ENCODE measurements at regions not wholly inside any gene's neighbourhood (a gene's known extent, or its start where the extent isn't known, plus 50 kb on each side); places are given as distances from the start of the nearest gene placed in this dataset.

DNA sequence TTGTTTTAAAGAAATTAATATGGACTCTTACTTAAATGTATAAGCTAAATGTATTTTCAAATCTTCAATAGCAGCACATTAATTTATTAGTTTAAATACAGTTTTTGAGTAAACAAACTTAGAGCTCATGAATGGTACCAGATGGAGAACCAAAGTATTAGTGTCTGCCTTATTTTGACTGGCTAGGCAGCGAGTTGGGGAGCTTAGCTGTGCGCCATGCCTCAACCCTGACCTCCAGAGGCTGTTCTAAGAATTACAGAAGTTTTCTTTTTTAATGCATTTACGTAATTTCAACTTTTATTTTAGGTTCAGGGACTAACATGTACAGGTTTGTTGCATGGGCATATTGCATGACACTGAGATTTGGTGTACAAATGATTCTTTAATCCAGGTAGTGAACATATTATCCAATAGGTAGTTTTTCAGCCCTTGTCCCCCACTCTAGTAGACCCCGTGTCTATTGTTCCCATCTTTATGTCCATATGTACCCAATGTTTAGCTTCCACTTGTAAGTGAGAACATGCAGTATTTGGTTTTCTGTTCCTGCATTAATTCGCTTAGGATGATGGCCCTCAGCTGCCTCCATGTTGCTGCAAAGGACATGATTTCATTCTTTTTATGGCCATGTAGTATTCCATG lies 166.8 kb downstream of the IQUB start:
- peak; percentile 63 for DNase-seq (ENCODE audit: low read depth)
- TF ChIP-seq, protein P1, sequence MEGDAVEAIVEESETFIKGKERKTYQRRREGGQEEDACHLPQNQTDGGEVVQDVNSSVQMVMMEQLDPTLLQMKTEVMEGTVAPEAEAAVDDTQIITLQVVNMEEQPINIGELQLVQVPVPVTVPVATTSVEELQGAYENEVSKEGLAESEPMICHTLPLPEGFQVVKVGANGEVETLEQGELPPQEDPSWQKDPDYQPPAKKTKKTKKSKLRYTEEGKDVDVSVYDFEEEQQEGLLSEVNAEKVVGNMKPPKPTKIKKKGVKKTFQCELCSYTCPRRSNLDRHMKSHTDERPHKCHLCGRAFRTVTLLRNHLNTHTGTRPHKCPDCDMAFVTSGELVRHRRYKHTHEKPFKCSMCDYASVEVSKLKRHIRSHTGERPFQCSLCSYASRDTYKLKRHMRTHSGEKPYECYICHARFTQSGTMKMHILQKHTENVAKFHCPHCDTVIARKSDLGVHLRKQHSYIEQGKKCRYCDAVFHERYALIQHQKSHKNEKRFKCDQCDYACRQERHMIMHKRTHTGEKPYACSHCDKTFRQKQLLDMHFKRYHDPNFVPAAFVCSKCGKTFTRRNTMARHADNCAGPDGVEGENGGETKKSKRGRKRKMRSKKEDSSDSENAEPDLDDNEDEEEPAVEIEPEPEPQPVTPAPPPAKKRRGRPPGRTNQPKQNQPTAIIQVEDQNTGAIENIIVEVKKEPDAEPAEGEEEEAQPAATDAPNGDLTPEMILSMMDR (conservative IDR thresholded peaks at IDR 0.05; ENCODE audit: control insufficient read depth, insufficient read depth, low read depth, low read length) = peak; percentile 88
- H3K4me3 ChIP-seq (ENCODE audit: control insufficient read depth, low read depth, low read length) = no peak overlapping the region

DNA sequence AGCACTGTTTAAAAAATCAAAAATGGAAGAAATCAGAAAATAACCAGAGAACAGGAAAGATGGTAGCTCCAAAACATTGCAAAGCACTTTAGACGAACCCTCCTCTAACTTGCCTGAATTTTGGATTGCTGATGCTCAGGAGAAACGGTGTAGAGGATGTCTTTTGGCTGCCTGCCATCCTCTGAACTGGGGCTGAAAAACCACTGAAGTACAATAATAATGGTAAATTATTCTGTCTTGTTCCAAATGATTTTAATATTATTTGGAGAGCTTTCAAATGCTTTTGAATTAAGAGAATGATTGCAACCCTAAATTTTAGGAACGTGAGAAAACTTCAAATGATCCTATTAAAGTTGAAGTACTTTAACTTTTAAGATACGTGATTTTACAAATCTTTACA lies 167.3 kb upstream of the SLC13A1 start:
- no peak overlapping the region for H3K4me3 ChIP-seq (ENCODE audit: control insufficient read depth, low read depth, low read length)
- TF ChIP-seq, protein P1 (conservative IDR thresholded peaks at IDR 0.05; ENCODE audit: control insufficient read depth, insufficient read depth, low read depth, low read length) = no peak
- DNase-seq (ENCODE audit: low read depth) = no peak

DNA sequence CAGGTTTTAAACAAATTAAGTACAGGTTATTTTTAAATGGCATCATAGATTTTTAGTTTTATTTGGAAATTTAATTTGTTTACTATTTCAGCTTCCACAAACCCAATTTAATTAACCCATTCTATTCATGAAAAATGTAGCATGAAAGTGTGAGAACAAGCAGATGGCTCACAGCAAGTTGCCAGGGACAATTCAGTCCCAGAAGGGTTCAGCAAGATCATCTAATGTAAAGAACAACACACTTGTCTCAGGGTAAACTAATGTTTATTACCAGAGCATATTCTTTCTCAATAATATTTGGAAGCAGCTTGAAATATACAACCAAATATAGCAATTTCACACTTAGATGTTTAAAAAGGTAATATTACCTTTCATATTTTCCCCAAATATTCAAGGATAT lies 166.9 kb upstream of the SLC13A1 start:
- no peak for DNase-seq (ENCODE audit: low read depth)
- TF ChIP-seq, protein P1 (conservative IDR thresholded peaks at IDR 0.05; ENCODE audit: control insufficient read depth, insufficient read depth, low read depth, low read length) = no peak

DNA sequence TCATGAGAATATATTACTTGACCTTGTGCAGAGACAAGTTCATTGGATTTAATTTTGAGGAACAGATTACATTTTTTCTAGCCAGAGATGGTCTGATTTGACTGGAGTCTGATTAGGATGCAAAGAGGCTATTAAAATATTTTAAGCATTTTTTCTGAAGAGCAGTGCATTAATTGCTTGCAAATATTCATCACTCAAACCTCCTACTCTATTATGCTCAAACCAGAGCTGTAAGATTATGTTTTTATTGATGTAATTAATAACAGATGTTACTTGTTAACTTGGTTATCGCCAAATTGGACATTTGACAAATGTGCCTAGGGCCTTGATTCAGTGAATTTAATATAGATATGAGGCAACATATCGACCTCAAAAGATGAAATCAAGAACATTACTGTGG lies 160.9 kb upstream of the SLC13A1 start:
- H3K4me3 ChIP-seq (ENCODE audit: control insufficient read depth, low read depth, low read length) = no peak overlapping the region
- DNase-seq (ENCODE audit: low read depth) = no peak
- TF ChIP-seq, protein P1 (conservative IDR thresholded peaks at IDR 0.05; ENCODE audit: control insufficient read depth, insufficient read depth, low read depth, low read length) = no peak

More for the DNA sequence above, 166.9 kb upstream of the SLC13A1 start:
- no peak overlapping the region for H3K4me3 ChIP-seq (ENCODE audit: control insufficient read depth, low read depth, low read length)

DNA sequence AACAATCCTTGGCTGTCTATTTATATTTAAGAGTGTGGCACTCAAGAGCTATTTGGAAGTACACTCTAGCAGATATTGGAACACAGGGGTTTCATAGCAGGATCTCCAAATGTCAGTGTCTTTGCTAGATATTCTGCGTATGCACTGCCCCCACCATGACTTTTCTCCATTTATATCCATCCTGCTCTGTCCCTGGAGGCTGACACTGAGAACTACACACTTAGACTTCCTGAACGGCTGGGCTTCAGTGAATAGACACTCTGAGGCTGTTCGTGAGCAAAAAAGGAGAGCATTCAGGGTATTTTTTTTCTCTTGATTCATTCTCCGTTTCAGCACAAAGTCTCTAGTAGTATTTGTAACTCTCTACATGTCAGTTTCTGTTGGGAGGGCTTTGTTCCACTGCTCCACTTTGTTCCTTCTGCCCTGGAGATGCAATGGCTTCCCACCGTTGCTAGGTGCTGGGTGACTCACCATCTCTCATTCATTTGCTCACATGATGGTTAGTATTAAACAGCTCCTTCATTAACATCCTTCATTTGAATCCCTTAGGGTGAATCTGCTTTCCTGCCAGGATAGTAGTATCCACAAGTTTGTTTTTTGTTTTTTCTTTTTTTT lies 155.9 kb upstream of the SLC13A1 start:
- peak; percentile 53 for DNase-seq (ENCODE audit: low read depth)
- no peak overlapping the region for H3K4me3 ChIP-seq (ENCODE audit: control insufficient read depth, low read depth, low read length)
- TF ChIP-seq, protein P1 (conservative IDR thresholded peaks at IDR 0.05; ENCODE audit: control insufficient read depth, insufficient read depth, low read depth, low read length) = peak; percentile 16

DNA sequence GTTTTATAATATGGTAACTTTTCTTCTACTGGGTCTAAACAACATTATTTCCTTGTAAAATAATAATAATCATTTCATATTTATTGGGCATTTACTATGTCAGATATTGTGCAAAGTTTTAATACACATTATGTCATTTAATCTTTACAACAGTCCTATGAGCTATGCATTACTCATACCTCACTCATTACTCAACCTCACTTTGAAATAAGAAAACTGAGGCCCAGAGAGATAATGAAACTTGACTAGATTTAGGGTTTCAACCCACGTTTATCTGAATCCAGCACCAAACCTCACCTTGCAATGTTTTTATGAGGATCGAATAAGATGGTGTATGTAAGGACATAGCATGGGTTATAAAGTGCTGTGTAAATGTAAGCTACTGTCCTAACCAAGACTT lies 153.2 kb upstream of the SLC13A1 start:
- DNase-seq (ENCODE audit: low read depth) = peak; percentile 50
- H3K4me3 ChIP-seq (ENCODE audit: control insufficient read depth, low read depth, low read length) = no peak overlapping the region
- TF ChIP-seq, protein P1 (conservative IDR thresholded peaks at IDR 0.05; ENCODE audit: control insufficient read depth, insufficient read depth, low read depth, low read length) = no peak
